Stimulated activated memory B cell treated with anti-CD40 and anti-IgM and Interleukin-4, amounts not matched to agents 10 μg/mL and 1 μg/mL and 100 μg/mL, for 72 hours (primary cell): ENCODE measurements at regions not wholly inside any gene's neighbourhood (a gene's known extent, or its start where the extent isn't known, plus 50 kb on each side); places are given as distances from the start of the nearest gene placed in this dataset.

Experiments used
- ATAC-seq: fragments of 150-1000 bp; cut with Tn5 transposase; 2 replicates; pipeline ENCODE4 v1.10.0; 2021
- H3K27ac Mint-ChIP-seq: one replicate; pipeline ENCODE4 v1.8.0; 2022; ENCODE audit warnings: mild to moderate bottlenecking, mixed read lengths
- H3K27me3 Mint-ChIP-seq: one replicate; pipeline ENCODE4 v1.8.0; 2022; ENCODE audit warnings: mixed read lengths
- H3K36me3 Mint-ChIP-seq: one replicate; pipeline ENCODE4 v1.8.0; 2022; ENCODE audit warnings: mixed read lengths
- H3K4me1 Mint-ChIP-seq: one replicate; pipeline ENCODE4 v1.8.0; 2022; ENCODE audit warnings: mixed read lengths
- H3K4me3 Mint-ChIP-seq: one replicate; pipeline ENCODE4 v1.8.0; 2022; ENCODE audit warnings: mild to moderate bottlenecking, moderate library complexity, mixed read lengths
- H3K9me3 Mint-ChIP-seq: one replicate; pipeline ENCODE4 v1.8.0; 2022; ENCODE audit warnings: mixed read lengths

- H3K4me3 Mint-ChIP-seq, result peak overlapping the region; percentile 43
- H3K9me3 Mint-ChIP-seq, result no peaks in the 10 kb centered on the region
- peaks cover 57% of the 10 kb centered on the region for H3K4me1 Mint-ChIP-seq
- peak; percentile 22 for ATAC-seq
- peak overlapping the region; percentile 71 for H3K27ac Mint-ChIP-seq
- H3K27me3 Mint-ChIP-seq, result no peaks in the 10 kb centered on the region
- peaks cover 24% of the 10 kb centered on the region for H3K36me3 Mint-ChIP-seq
Observed at GRCh38 chr19:46954502-46954992, 65.1 kb upstream of the NPAS1 start.

GRCh38 chr19:46954993-46955812 is 64.4 kb upstream of the NPAS1 start:
- peak; percentile 69 for ATAC-seq
- H3K27me3 Mint-ChIP-seq, result no peaks in the 10 kb centered on the region
- H3K4me1 Mint-ChIP-seq, result peaks cover 51% of the 10 kb centered on the region
- H3K36me3 Mint-ChIP-seq, result peaks cover 21% of the 10 kb centered on the region
- peak overlapping the region; percentile 43 for H3K4me3 Mint-ChIP-seq
- no peaks in the 10 kb centered on the region for H3K9me3 Mint-ChIP-seq
- peak overlapping the region; percentile 71 for H3K27ac Mint-ChIP-seq

GRCh38 chr19:46955813-46956371 is 63.7 kb upstream of the NPAS1 start:
- H3K27me3 Mint-ChIP-seq, result no peaks in the 10 kb centered on the region
- no peak overlapping the region for H3K4me3 Mint-ChIP-seq
- peaks cover 44% of the 10 kb centered on the region for H3K4me1 Mint-ChIP-seq
- no peaks in the 10 kb centered on the region for H3K9me3 Mint-ChIP-seq
- H3K27ac Mint-ChIP-seq, result peak overlapping the region; percentile 71
- H3K36me3 Mint-ChIP-seq, result peaks cover 17% of the 10 kb centered on the region
- ATAC-seq, result no peak

- Mint-ChIP-seq H3K4me3 (no peak overlapping the region), H3K27me3 (no peaks in the 10 kb centered on the region), H3K27ac (no peak overlapping the region), H3K36me3 (peaks cover 5% of the 10 kb centered on the region), H3K4me1 (peaks cover 28% of the 10 kb centered on the region), H3K9me3 (no peaks in the 10 kb centered on the region)
- peak; percentile 27 for ATAC-seq
Observed at GRCh38 chr19:46958532-46958931, 61.1 kb upstream of the NPAS1 start.

GRCh38 chr19:46959894-46960556 is 59.6 kb upstream of the NPAS1 start:
- peaks cover 6% of the 10 kb centered on the region for H3K36me3 Mint-ChIP-seq
- no peak for ATAC-seq
- no peaks in the 10 kb centered on the region for H3K9me3 Mint-ChIP-seq
- H3K27me3 Mint-ChIP-seq, result no peaks in the 10 kb centered on the region
- peaks cover 14% of the 10 kb centered on the region for H3K4me1 Mint-ChIP-seq
- H3K27ac Mint-ChIP-seq, result no peak overlapping the region
- H3K4me3 Mint-ChIP-seq, result no peak overlapping the region

- H3K27ac Mint-ChIP-seq, result no peak overlapping the region
- ATAC-seq, result no peak
Observed at GRCh38 chr19:46962030-46962570, 57.5 kb upstream of the NPAS1 start.

GRCh38 chr19:46963093-46963734 is 56.4 kb upstream of the NPAS1 start:
- H3K27me3 Mint-ChIP-seq, result no peaks in the 10 kb centered on the region
- no peak overlapping the region for H3K27ac Mint-ChIP-seq
- H3K4me3 Mint-ChIP-seq, result no peak overlapping the region
- no peak for ATAC-seq
- no peaks in the 10 kb centered on the region for H3K9me3 Mint-ChIP-seq
- peaks cover 33% of the 10 kb centered on the region for H3K36me3 Mint-ChIP-seq
- peaks cover 19% of the 10 kb centered on the region for H3K4me1 Mint-ChIP-seq

More at GRCh38 chr19:46962030-46962570, 57.5 kb upstream of the NPAS1 start:
- no peaks in the 10 kb centered on the region for H3K27me3 Mint-ChIP-seq
- H3K4me1 Mint-ChIP-seq, result peaks cover 12% of the 10 kb centered on the region
- peaks cover 22% of the 10 kb centered on the region for H3K36me3 Mint-ChIP-seq
- H3K4me3 Mint-ChIP-seq, result no peak overlapping the region
- no peaks in the 10 kb centered on the region for H3K9me3 Mint-ChIP-seq

GRCh38 chr19:46967578-46968032 is 52.0 kb upstream of the NPAS1 start:
- H3K4me1 Mint-ChIP-seq, result peaks cover 19% of the 10 kb centered on the region
- no peaks in the 10 kb centered on the region for H3K27me3 Mint-ChIP-seq
- no peak overlapping the region for H3K27ac Mint-ChIP-seq
- ATAC-seq, result no peak
- no peak overlapping the region for H3K4me3 Mint-ChIP-seq
- peaks cover 34% of the 10 kb centered on the region for H3K36me3 Mint-ChIP-seq
- no peaks in the 10 kb centered on the region for H3K9me3 Mint-ChIP-seq
